DOHH2 (cell line): ENCODE measurements at regions not wholly inside any gene's neighbourhood (a gene's known extent, or its start where the extent isn't known, plus 50 kb on each side); places are given as distances from the start of the nearest gene placed in this dataset.

Experiments used
- EZH2phosphoT487 ChIP-seq: fragments of 200-600 bp; sonication (generic); IDR thresholded peaks from 2 replicates; pipeline ENCODE4 v1.6.1; 2017; ENCODE audit warnings: borderline replicate concordance, mild to moderate bottlenecking, antibody characterized with exemption, low read length, moderate library complexity, mixed read lengths
- TF ChIP-seq, protein P1 (sequence below): fragments of 200-600 bp; sonication (generic); IDR thresholded peaks from one replicate; pipeline ENCODE4 v1.5.1; 2014; ENCODE audit warnings: antibody characterized with exemption, mild to moderate bottlenecking, low read depth, low read length; ENCODE audit not compliant: poor library complexity, severe bottlenecking

- TF ChIP-seq, protein P1, sequence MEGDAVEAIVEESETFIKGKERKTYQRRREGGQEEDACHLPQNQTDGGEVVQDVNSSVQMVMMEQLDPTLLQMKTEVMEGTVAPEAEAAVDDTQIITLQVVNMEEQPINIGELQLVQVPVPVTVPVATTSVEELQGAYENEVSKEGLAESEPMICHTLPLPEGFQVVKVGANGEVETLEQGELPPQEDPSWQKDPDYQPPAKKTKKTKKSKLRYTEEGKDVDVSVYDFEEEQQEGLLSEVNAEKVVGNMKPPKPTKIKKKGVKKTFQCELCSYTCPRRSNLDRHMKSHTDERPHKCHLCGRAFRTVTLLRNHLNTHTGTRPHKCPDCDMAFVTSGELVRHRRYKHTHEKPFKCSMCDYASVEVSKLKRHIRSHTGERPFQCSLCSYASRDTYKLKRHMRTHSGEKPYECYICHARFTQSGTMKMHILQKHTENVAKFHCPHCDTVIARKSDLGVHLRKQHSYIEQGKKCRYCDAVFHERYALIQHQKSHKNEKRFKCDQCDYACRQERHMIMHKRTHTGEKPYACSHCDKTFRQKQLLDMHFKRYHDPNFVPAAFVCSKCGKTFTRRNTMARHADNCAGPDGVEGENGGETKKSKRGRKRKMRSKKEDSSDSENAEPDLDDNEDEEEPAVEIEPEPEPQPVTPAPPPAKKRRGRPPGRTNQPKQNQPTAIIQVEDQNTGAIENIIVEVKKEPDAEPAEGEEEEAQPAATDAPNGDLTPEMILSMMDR = no peak
- TF ChIP-seq EZH2phosphoT487 = no peak
These were observed 514.8 kb downstream of the MRPL39 start for GRCh38 chr21:25092441-25093011.
